MM.1S (cell line): ENCODE measurements at regions not wholly inside any gene's neighbourhood (a gene's known extent, or its start where the extent isn't known, plus 50 kb on each side); places are given as distances from the start of the nearest gene placed in this dataset.

Experiments used
- DNase-seq: peaks from one replicate; pipeline ENCODE4 v3.0.0-alpha.2; 2015
- H2AFZ ChIP-seq: fragments of 300-600 bp; sonication (generic); 2 replicates; pipeline ENCODE4 v1.6.0; 2016; ENCODE audit warnings: antibody characterized with exemption, low read length
- H3F3A ChIP-seq: fragments of 300-600 bp; sonication (generic); 2 replicates; pipeline ENCODE4 v1.6.1; 2016; ENCODE audit warnings: mild to moderate bottlenecking, antibody characterized with exemption, low read length, moderate library complexity, mixed read lengths; ENCODE audit not compliant: insufficient read depth
- H3K27ac ChIP-seq: fragments of 300-600 bp; sonication (generic); 2 replicates; pipeline ENCODE4 v1.5.1; 2016; ENCODE audit warnings: mild to moderate bottlenecking, low read length
- H3K27me3 ChIP-seq: fragments of 300-600 bp; sonication (generic); replicated peaks from 2 replicates; pipeline ENCODE4 v1.6.0; 2016; ENCODE audit warnings: low read length; ENCODE audit not compliant: insufficient read depth
- H3K36me3 ChIP-seq: fragments of 300-600 bp; sonication (generic); replicated peaks from 2 replicates; pipeline ENCODE4 v1.6.1; 2016; ENCODE audit warnings: mild to moderate bottlenecking, low read length, mixed read lengths; ENCODE audit not compliant: insufficient read depth
- H3K4me1 ChIP-seq: fragments of 300-600 bp; sonication (generic); 2 replicates; pipeline ENCODE4 v1.6.1; 2016; ENCODE audit warnings: low read length, mixed read lengths
- H3K4me2 ChIP-seq: fragments of 300-600 bp; sonication (generic); 2 replicates; pipeline ENCODE4 v1.6.0; 2016; ENCODE audit warnings: low read depth, low read length
- H3K4me3 ChIP-seq: fragments of 300-600 bp; sonication (generic); 2 replicates; pipeline ENCODE4 v1.5.1; 2016; ENCODE audit warnings: low read length, mixed read lengths
- H3K79me2 ChIP-seq: fragments of 300-600 bp; sonication (generic); 2 replicates; pipeline ENCODE4 v1.6.1; 2016; ENCODE audit warnings: mixed run types, low read length, mixed read lengths
- H3K9ac ChIP-seq: fragments of 300-600 bp; sonication (generic); 2 replicates; pipeline ENCODE4 v1.6.1; 2016; ENCODE audit warnings: low read length, mixed read lengths
- H3K9me2 ChIP-seq: fragments of 300-600 bp; sonication (generic); replicated peaks from 2 replicates; pipeline ENCODE4 v1.6.1; 2016; ENCODE audit warnings: mild to moderate bottlenecking, low read length, mixed read lengths; ENCODE audit not compliant: insufficient read depth
- H3K9me3 ChIP-seq: fragments of 300-600 bp; sonication (generic); replicated peaks from 2 replicates; pipeline ENCODE4 v1.6.1; 2016; ENCODE audit warnings: mild to moderate bottlenecking, low read length, mixed read lengths; ENCODE audit not compliant: insufficient read depth
- H4K20me1 ChIP-seq: fragments of 300-600 bp; sonication (generic); 2 replicates; pipeline ENCODE4 v1.6.1; 2016; ENCODE audit warnings: mild to moderate bottlenecking, low read length, moderate library complexity, mixed read lengths; ENCODE audit not compliant: insufficient read depth
- EZH2 ChIP-seq: fragments of 300-600 bp; sonication (generic); optimal IDR thresholded peaks from 2 replicates; pipeline ENCODE3; 2017; ENCODE audit warnings: low read depth, mild to moderate bottlenecking, antibody characterized with exemption, low read length, mixed read lengths
- EZH2phosphoT487 ChIP-seq: fragments of 300-600 bp; sonication (generic); IDR thresholded peaks from 2 replicates; pipeline ENCODE4 v1.6.1; 2018; ENCODE audit warnings: antibody characterized with exemption, low read length
- TF ChIP-seq, protein P1 (sequence below): fragments of 300-600 bp; sonication (generic); IDR thresholded peaks from 2 replicates; pipeline ENCODE4 v1.5.1; 2016; ENCODE audit warnings: antibody characterized with exemption, low read length, mixed read lengths

DNA sequence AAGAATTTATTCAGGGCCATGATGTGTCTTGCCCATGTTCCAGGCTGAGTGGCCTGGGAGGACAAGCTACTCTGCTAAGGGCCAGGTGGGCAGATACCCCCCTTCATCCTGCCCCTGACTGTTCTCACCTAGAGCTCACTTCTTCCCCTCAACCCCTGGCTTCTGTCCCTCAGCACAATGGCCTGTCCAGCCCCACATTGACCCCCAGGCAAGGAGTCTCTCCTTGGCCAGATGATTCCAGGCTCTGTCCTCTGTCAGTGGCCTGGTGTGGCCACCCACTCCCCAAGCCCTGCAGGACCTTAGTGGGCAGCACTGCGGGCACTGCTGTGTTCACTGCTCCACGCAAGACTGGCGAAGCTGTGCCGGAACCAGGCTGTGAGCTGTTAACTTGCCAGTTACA, 460.0 kb downstream of the MATN1 start:
- peaks cover 87% of the 10 kb centered on the region for H3K27me3 ChIP-seq
- no peak overlapping the region for H3K27ac ChIP-seq
- no peaks in the 10 kb centered on the region for H3K9me3 ChIP-seq
- no peak overlapping the region for H3K4me2 ChIP-seq
- no peaks in the 10 kb centered on the region for H4K20me1 ChIP-seq
- no peak overlapping the region for H2AFZ ChIP-seq
- no peaks in the 10 kb centered on the region for H3K4me1 ChIP-seq
- H3K79me2 ChIP-seq: no peaks in the 10 kb centered on the region
- H3K4me3 ChIP-seq: no peak overlapping the region
- H3K9ac ChIP-seq: no peak overlapping the region
- H3F3A ChIP-seq: no peaks in the 10 kb centered on the region
- H3K9me2 ChIP-seq: no peaks in the 10 kb centered on the region
- H3K36me3 ChIP-seq: no peaks in the 10 kb centered on the region
- no peak for DNase-seq
- TF ChIP-seq, protein P1, sequence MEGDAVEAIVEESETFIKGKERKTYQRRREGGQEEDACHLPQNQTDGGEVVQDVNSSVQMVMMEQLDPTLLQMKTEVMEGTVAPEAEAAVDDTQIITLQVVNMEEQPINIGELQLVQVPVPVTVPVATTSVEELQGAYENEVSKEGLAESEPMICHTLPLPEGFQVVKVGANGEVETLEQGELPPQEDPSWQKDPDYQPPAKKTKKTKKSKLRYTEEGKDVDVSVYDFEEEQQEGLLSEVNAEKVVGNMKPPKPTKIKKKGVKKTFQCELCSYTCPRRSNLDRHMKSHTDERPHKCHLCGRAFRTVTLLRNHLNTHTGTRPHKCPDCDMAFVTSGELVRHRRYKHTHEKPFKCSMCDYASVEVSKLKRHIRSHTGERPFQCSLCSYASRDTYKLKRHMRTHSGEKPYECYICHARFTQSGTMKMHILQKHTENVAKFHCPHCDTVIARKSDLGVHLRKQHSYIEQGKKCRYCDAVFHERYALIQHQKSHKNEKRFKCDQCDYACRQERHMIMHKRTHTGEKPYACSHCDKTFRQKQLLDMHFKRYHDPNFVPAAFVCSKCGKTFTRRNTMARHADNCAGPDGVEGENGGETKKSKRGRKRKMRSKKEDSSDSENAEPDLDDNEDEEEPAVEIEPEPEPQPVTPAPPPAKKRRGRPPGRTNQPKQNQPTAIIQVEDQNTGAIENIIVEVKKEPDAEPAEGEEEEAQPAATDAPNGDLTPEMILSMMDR: no peak
- TF ChIP-seq EZH2phosphoT487: no peak
- TF ChIP-seq EZH2: no peak

DNA sequence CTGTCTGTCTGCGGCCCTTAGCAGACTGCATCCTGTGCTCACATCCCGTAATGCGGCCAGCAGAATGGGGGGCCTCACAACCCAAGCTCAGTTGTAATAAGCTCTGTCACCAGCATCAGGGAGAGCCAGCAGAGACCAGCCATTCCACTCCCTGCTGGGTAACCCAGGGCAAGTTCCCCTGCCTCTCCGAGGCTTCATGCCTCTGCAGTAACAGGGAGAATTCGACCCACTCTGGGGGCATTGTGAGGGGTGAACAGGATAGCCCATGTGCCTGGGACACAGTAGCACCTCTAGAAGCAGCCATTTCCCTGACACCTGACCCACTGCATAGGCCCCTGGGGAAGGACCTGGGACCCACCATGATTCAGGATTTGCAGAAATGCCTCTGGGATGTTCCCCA, 461.2 kb downstream of the MATN1 start:
- no peak for TF ChIP-seq EZH2phosphoT487
- TF ChIP-seq EZH2: no peak
- TF ChIP-seq, protein P1: no peak
- no peaks in the 10 kb centered on the region for H4K20me1 ChIP-seq
- H3K27ac ChIP-seq: no peak overlapping the region
- peaks cover 78% of the 10 kb centered on the region for H3K27me3 ChIP-seq
- no peak overlapping the region for H3K4me2 ChIP-seq
- H3K79me2 ChIP-seq: no peaks in the 10 kb centered on the region
- H3K9ac ChIP-seq: no peak overlapping the region
- no peak overlapping the region for H2AFZ ChIP-seq
- H3K9me2 ChIP-seq: no peaks in the 10 kb centered on the region
- no peaks in the 10 kb centered on the region for H3K36me3 ChIP-seq
- no peaks in the 10 kb centered on the region for H3F3A ChIP-seq
- H3K4me3 ChIP-seq: no peak overlapping the region
- H3K4me1 ChIP-seq: no peaks in the 10 kb centered on the region
- no peak for DNase-seq
- H3K9me3 ChIP-seq: no peaks in the 10 kb centered on the region

DNA sequence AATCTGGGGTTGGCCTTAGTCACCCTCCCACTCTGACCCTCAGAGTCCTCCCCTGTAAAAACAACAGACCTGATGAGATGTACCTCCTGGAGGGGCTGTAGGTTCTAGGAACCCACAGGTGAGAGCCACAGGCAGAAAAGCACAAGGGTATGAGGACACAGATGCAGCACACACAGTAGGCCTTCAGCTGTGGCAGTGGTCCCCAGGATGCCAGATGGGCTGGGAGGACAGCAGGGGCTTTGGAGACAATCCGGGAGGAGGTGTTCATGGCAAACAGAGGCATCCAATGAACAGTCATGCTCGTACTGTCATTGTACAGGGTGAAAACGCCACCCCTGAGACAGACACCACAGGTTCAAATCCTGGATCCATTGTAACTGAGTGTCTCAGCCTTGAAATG, 463.1 kb downstream of the MATN1 start:
- no peaks in the 10 kb centered on the region for H3K36me3 ChIP-seq
- no peaks in the 10 kb centered on the region for H3K4me1 ChIP-seq
- no peaks in the 10 kb centered on the region for H4K20me1 ChIP-seq
- no peaks in the 10 kb centered on the region for H3F3A ChIP-seq
- peaks cover 81% of the 10 kb centered on the region for H3K27me3 ChIP-seq
- H3K9me3 ChIP-seq: no peaks in the 10 kb centered on the region
- no peak for DNase-seq
- no peak overlapping the region for H3K4me2 ChIP-seq
- no peak overlapping the region for H2AFZ ChIP-seq
- TF ChIP-seq EZH2: no peak
- TF ChIP-seq EZH2phosphoT487: no peak
- TF ChIP-seq, protein P1: no peak
- H3K27ac ChIP-seq: no peak overlapping the region
- H3K4me3 ChIP-seq: no peak overlapping the region
- H3K79me2 ChIP-seq: no peaks in the 10 kb centered on the region
- no peaks in the 10 kb centered on the region for H3K9me2 ChIP-seq
- no peak overlapping the region for H3K9ac ChIP-seq
